ENCODE measurements at regions not wholly inside any gene's neighbourhood (a gene's known extent, or its start where the extent isn't known, plus 50 kb on each side); places are given as distances from the start of the nearest gene placed in this dataset.

DNA sequence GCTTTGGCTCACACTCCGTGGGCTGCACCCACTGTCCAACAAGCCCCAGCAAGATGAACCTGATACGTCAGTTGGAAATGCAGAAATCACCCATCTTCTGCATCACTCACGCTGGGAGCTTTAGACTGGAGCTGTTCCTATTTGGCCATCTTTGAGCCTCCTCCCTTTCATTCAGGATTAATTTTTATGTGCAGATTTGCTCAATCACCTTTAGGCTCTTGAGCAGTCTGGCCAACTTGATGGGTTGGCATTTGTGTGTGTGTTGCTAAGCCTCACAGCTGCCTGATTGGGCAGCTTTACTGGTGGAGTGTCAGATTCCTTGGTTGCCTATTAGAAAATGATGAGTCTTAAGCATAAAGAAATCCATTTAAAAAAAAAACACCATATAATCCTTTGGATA, 236.1 kb downstream of the KIF20B start (continued):
- TF ChIP-seq, protein P1, sequence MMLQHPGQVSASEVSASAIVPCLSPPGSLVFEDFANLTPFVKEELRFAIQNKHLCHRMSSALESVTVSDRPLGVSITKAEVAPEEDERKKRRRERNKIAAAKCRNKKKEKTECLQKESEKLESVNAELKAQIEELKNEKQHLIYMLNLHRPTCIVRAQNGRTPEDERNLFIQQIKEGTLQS (IDR thresholded peaks at IDR 0.05) = no peak
- TF ChIP-seq, protein P2, sequence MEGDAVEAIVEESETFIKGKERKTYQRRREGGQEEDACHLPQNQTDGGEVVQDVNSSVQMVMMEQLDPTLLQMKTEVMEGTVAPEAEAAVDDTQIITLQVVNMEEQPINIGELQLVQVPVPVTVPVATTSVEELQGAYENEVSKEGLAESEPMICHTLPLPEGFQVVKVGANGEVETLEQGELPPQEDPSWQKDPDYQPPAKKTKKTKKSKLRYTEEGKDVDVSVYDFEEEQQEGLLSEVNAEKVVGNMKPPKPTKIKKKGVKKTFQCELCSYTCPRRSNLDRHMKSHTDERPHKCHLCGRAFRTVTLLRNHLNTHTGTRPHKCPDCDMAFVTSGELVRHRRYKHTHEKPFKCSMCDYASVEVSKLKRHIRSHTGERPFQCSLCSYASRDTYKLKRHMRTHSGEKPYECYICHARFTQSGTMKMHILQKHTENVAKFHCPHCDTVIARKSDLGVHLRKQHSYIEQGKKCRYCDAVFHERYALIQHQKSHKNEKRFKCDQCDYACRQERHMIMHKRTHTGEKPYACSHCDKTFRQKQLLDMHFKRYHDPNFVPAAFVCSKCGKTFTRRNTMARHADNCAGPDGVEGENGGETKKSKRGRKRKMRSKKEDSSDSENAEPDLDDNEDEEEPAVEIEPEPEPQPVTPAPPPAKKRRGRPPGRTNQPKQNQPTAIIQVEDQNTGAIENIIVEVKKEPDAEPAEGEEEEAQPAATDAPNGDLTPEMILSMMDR (IDR thresholded peaks at IDR 0.05; ENCODE audit: low read depth, low read length, missing input control) = no peak
- TF ChIP-seq RXRA (IDR thresholded peaks at IDR 0.05) = no peak

DNA sequence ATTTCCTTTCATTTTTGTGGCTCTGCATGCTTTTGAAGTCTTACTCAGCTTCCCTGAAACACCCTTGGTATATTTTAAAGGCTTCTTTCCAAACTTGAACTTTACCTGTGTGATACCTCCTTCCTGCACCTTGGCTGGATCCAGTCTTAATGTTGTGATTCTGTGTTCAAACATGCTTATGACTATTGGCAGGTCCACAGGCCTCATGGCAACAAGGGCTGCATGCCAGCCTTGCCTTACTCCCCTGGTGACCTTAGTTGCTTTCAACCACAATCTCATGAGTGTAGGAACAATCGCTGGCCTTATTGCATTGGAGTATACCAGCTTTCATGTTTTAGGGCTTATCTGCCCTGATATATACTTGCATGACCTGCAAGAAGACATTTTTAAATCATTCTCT, 238.7 kb downstream of the KIF20B start:
- no peak for DNase-seq (ENCODE audit: low spot score)
- no peak overlapping the region for H3K4me3 ChIP-seq (ENCODE audit: low read depth in 1 of 3, low read length in 3 of 3)
- no peaks in the 10 kb centered on the region for H3K4me1 ChIP-seq (ENCODE audit: control insufficient read depth in 4 of 4, insufficient read depth in 4 of 4, low read length in 3 of 4)
- H3K9ac ChIP-seq (ENCODE audit: low read depth in 1 of 2, low read length in 2 of 2) = no peak overlapping the region
- TF ChIP-seq FOXA2 (IDR thresholded peaks at IDR 0.05) = no peak
- no peak for TF ChIP-seq RXRA (IDR thresholded peaks at IDR 0.05)
- TF ChIP-seq, protein P2 (IDR thresholded peaks at IDR 0.05; ENCODE audit: low read depth, low read length, missing input control) = no peak
- no peak for TF ChIP-seq HNF4A (conservative IDR thresholded peaks at IDR 0.05)
- H3K9me3 ChIP-seq (ENCODE audit: control insufficient read depth in 4 of 4, low read length in 3 of 4) = peaks cover 0 to 4% (median 0%) of the 10 kb centered on the region in 4 donors
- no peaks in the 10 kb centered on the region for H3K36me3 ChIP-seq (ENCODE audit: control insufficient read depth in 4 of 4, insufficient read depth in 3 of 4, low read depth in 1 of 4, low read length in 3 of 4)
- no peak overlapping the region for H3K27ac ChIP-seq (ENCODE audit: low read depth in 1 of 2, low read length in 2 of 2)
- 82% methylated on average over 1 of the region's 1 CpG for WGBS
- peaks cover 0 to 5% (median 0%) of the 10 kb centered on the region in 4 donors for H3K27me3 ChIP-seq (ENCODE audit: control insufficient read depth in 4 of 4, insufficient read depth in 4 of 4, low read length in 3 of 4)

DNA sequence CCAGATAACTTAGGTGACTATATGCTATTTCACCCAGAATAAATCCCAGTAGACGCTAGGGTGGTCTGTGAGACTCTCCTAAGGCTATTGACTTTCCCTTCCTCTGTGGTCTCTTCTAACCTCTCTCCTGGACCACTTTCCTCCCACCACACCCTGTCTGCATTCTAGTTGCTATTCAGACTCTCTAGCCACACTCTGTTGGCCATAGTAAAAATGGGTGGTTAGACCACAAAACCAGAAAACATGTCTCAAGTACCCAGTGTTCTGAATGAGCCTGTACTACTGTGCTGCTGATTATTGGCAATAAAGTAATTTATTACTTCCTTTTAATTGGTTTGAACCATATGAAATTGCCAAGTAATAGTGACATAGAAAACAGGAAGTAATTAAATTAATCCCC, 240.8 kb downstream of the KIF20B start:
- DNase-seq (ENCODE audit: low spot score) = no peak
- peaks cover 0 to 4% (median 0%) of the 10 kb centered on the region in 4 donors for H3K9me3 ChIP-seq (ENCODE audit: control insufficient read depth in 4 of 4, low read length in 3 of 4)
- 41% methylated on average over 1 of the region's 1 CpG for WGBS
- peaks cover 0 to 5% (median 0%) of the 10 kb centered on the region in 4 donors for H3K27me3 ChIP-seq (ENCODE audit: control insufficient read depth in 4 of 4, insufficient read depth in 4 of 4, low read length in 3 of 4)
- H3K9ac ChIP-seq (ENCODE audit: low read depth in 1 of 2, low read length in 2 of 2) = no peak overlapping the region
- H3K4me1 ChIP-seq (ENCODE audit: control insufficient read depth in 4 of 4, insufficient read depth in 4 of 4, low read length in 3 of 4) = no peaks in the 10 kb centered on the region
- H3K4me3 ChIP-seq (ENCODE audit: low read depth in 1 of 3, low read length in 3 of 3) = no peak overlapping the region
- H3K36me3 ChIP-seq (ENCODE audit: control insufficient read depth in 4 of 4, insufficient read depth in 3 of 4, low read depth in 1 of 4, low read length in 3 of 4) = no peaks in the 10 kb centered on the region
- no peak overlapping the region for H3K27ac ChIP-seq (ENCODE audit: low read depth in 1 of 2, low read length in 2 of 2)
- TF ChIP-seq YY1 (IDR thresholded peaks at IDR 0.05) (no peak), NR2F2 (IDR thresholded peaks at IDR 0.05) (no peak), EGR1 (IDR thresholded peaks at IDR 0.05; ENCODE audit: low read depth in 2 of 2) (no peak), RXRA (IDR thresholded peaks at IDR 0.05) (no peak), HNF4A (conservative IDR thresholded peaks at IDR 0.05) (no peak), FOXA2 (IDR thresholded peaks at IDR 0.05) (no peak), RAD21 (IDR thresholded peaks at IDR 0.05) (no peak), SP1 (IDR thresholded peaks at IDR 0.05) (no peak), HNF4G (IDR thresholded peaks at IDR 0.05) (no peak), GABPA (IDR thresholded peaks at IDR 0.05 in 1 of 2, conservative IDR thresholded peaks at IDR 0.05 in 1 of 2) (no peak), FOXA1 (IDR thresholded peaks at IDR 0.05) (no peak), JUND (IDR thresholded peaks at IDR 0.05) (no peak)
- TF ChIP-seq, protein P2 (IDR thresholded peaks at IDR 0.05; ENCODE audit: low read depth, low read length, missing input control) = no peak
- TF ChIP-seq, protein P3, sequence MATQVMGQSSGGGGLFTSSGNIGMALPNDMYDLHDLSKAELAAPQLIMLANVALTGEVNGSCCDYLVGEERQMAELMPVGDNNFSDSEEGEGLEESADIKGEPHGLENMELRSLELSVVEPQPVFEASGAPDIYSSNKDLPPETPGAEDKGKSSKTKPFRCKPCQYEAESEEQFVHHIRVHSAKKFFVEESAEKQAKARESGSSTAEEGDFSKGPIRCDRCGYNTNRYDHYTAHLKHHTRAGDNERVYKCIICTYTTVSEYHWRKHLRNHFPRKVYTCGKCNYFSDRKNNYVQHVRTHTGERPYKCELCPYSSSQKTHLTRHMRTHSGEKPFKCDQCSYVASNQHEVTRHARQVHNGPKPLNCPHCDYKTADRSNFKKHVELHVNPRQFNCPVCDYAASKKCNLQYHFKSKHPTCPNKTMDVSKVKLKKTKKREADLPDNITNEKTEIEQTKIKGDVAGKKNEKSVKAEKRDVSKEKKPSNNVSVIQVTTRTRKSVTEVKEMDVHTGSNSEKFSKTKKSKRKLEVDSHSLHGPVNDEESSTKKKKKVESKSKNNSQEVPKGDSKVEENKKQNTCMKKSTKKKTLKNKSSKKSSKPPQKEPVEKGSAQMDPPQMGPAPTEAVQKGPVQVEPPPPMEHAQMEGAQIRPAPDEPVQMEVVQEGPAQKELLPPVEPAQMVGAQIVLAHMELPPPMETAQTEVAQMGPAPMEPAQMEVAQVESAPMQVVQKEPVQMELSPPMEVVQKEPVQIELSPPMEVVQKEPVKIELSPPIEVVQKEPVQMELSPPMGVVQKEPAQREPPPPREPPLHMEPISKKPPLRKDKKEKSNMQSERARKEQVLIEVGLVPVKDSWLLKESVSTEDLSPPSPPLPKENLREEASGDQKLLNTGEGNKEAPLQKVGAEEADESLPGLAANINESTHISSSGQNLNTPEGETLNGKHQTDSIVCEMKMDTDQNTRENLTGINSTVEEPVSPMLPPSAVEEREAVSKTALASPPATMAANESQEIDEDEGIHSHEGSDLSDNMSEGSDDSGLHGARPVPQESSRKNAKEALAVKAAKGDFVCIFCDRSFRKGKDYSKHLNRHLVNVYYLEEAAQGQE (IDR thresholded peaks at IDR 0.05) = no peak
- TF ChIP-seq, protein P4, sequence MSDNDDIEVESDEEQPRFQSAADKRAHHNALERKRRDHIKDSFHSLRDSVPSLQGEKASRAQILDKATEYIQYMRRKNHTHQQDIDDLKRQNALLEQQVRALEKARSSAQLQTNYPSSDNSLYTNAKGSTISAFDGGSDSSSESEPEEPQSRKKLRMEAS (IDR thresholded peaks at IDR 0.05) = no peak
- TF ChIP-seq, protein P5, sequence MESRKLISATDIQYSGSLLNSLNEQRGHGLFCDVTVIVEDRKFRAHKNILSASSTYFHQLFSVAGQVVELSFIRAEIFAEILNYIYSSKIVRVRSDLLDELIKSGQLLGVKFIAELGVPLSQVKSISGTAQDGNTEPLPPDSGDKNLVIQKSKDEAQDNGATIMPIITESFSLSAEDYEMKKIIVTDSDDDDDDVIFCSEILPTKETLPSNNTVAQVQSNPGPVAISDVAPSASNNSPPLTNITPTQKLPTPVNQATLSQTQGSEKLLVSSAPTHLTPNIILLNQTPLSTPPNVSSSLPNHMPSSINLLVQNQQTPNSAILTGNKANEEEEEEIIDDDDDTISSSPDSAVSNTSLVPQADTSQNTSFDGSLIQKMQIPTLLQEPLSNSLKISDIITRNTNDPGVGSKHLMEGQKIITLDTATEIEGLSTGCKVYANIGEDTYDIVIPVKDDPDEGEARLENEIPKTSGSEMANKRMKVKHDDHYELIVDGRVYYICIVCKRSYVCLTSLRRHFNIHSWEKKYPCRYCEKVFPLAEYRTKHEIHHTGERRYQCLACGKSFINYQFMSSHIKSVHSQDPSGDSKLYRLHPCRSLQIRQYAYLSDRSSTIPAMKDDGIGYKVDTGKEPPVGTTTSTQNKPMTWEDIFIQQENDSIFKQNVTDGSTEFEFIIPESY (IDR thresholded peaks at IDR 0.05) = no peak
- TF ChIP-seq, protein P1 (IDR thresholded peaks at IDR 0.05) = no peak
